Vagina (tissue), 2 donors: ENCODE measurements at regions not wholly inside any gene's neighbourhood (a gene's known extent, or its start where the extent isn't known, plus 50 kb on each side); places are given as distances from the start of the nearest gene placed in this dataset.

Experiments
- CTCF ChIP-seq, 3 experiments: fragments of 450-650 bp in 2 of 3; fragments of 200-600 bp in 1 of 3; sonication (generic) in 1 of 3; IDR thresholded peaks; one replicate each; pipeline ENCODE4 v1.5.1; 2017 to 2019; ENCODE audit warnings: antibody characterized with exemption in 3 of 3, mild to moderate bottlenecking in 2 of 3, moderate library complexity in 2 of 3
- POLR2A ChIP-seq, 2 donors: fragments of 450-650 bp; IDR thresholded peaks; one replicate each; pipeline ENCODE4 v1.6.1; 2017; ENCODE audit warnings: antibody characterized with exemption in 2 of 2, mild to moderate bottlenecking in 2 of 2, moderate library complexity in 2 of 2

DNA sequence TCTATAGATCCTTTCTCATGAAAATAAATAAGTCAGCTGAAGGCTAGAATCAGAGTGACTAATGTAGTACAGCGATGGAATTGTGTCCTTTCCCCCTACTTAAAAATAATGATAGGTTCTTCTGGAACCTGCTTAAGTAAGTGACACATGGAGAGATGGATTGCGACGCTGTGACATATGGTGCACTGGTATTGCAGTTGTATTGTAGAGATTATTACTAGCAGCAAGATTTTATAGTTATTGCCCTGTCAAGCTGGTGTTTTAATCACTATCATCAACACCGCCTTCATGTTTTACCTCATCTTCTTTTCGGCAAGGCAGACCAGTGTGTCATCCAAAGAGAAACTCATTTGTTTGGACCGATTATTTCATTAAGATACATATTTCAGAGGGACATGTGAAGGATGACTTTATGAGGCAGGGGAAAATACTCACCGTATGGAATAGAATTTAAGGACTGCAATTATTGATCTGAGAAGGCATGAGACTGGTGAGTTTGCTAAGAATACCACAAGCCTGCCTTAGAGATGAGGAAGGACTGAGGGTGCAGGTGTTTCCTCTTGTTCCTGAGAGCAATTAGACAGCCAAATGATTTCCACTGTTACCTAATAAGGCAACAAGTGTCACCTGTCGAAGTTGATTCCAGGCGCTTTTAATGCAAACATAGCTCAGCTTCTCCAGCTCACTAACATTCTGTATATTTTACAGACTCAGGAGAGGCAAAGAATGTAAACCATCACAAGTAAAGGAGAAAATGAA, 1855.5 kb downstream of the MAT2B start:
- TF ChIP-seq POLR2A (IDR thresholded peaks at IDR 0.05), result no peak
- no peak for TF ChIP-seq CTCF (IDR thresholded peaks at IDR 0.05)
